Gastroesophageal sphincter (tissue), 3 donors: ENCODE measurements at regions not wholly inside any gene's neighbourhood (a gene's known extent, or its start where the extent isn't known, plus 50 kb on each side); places are given as distances from the start of the nearest gene placed in this dataset.

Source experiments
- CTCF ChIP-seq, 4 experiments: fragments of 200-600 bp in 2 of 4; fragments of 450-650 bp in 2 of 4; sonication (generic) in 1 of 4; IDR thresholded peaks; one replicate each; pipeline ENCODE4 v1.5.1; 2017 to 2019; ENCODE audit warnings: antibody characterized with exemption in 4 of 4, mild to moderate bottlenecking in 2 of 4, moderate library complexity in 2 of 4
- EP300 ChIP-seq: sonication (generic); formaldehyde crosslinking; IDR thresholded peaks from one replicate; pipeline ENCODE4 v1.6.1; 2017; ENCODE audit warnings: antibody characterized with exemption, mild to moderate bottlenecking
- POLR2A ChIP-seq, 2 donors: fragments of 450-650 bp; IDR thresholded peaks; one replicate each; pipeline ENCODE4 v1.6.1; 2017; ENCODE audit warnings: antibody characterized with exemption in 2 of 2, mild to moderate bottlenecking in 2 of 2, moderate library complexity in 1 of 2
- POLR2AphosphoS5 ChIP-seq: sonication (generic); formaldehyde crosslinking; IDR thresholded peaks from one replicate; pipeline ENCODE4 v1.6.1; 2017; ENCODE audit warnings: antibody characterized with exemption

GRCh38 chr5:130316971-130317680, 412.9 kb downstream of the CHSY3 start:
- no peak for TF ChIP-seq CTCF (IDR thresholded peaks at IDR 0.05)
- TF ChIP-seq POLR2A (IDR thresholded peaks at IDR 0.05), result no peak
- TF ChIP-seq POLR2AphosphoS5, result no peak
- TF ChIP-seq EP300, result no peak
